Keratinocyte (primary cell): ENCODE measurements at regions not wholly inside any gene's neighbourhood (a gene's known extent, or its start where the extent isn't known, plus 50 kb on each side); places are given as distances from the start of the nearest gene placed in this dataset.

Experiments
- DNase-seq: peaks from one replicate; pipeline ENCODE4 v3.0.0-alpha.2; 2011; ENCODE audit warnings: low read depth, missing footprints, low spot score
- FAIRE-seq: peaks from 2 replicates; lab custom pipeline; 2011; peaks lifted over from hg19 to GRCh38; lab: Jason Lieb, UNC
- H2AFZ ChIP-seq: 2 replicates; pipeline ENCODE4 v1.6.0; 2012; ENCODE audit warnings: low read length, control low read depth, inconsistent platforms; ENCODE audit not compliant: control insufficient read depth
- H3K27ac ChIP-seq: 2 replicates; pipeline ENCODE4 v1.5.1; 2011; ENCODE audit warnings: low read length; ENCODE audit not compliant: control insufficient read depth, insufficient read depth
- H3K27me3 ChIP-seq: 3 replicates; pipeline ENCODE4 v1.6.0; 2011; ENCODE audit warnings: low read length; ENCODE audit not compliant: control insufficient read depth, insufficient read depth; ENCODE audit errors: extremely low read depth
- H3K36me3 ChIP-seq, 2 experiments: 2 replicates in 1 of 2; 3 replicates in 1 of 2; pipeline ENCODE4 v1.5.1; 2011; ENCODE audit warnings: low read length in 2 of 2, mild to moderate bottlenecking in 1 of 2; ENCODE audit not compliant: control insufficient read depth in 2 of 2, insufficient read depth in 2 of 2; ENCODE audit errors: extremely low read depth in 1 of 2
- H3K4me1 ChIP-seq: 3 replicates; pipeline ENCODE4 v1.5.1; 2011; ENCODE audit warnings: low read length; ENCODE audit not compliant: control insufficient read depth, insufficient read depth; ENCODE audit errors: extremely low read depth
- H3K4me2 ChIP-seq: 3 replicates; pipeline ENCODE4 v1.6.0; 2011; ENCODE audit warnings: low read depth, low read length; ENCODE audit not compliant: control insufficient read depth, insufficient read depth; ENCODE audit errors: extremely low read depth
- H3K4me3 ChIP-seq, 3 experiments: fragments of 200-600 bp in 1 of 3; sonication (generic) in 1 of 3; 2 replicates in 2 of 3; 3 replicates in 1 of 3; pipeline ENCODE4 v1.5.1; 2011 to 2016; ENCODE audit warnings: low read length in 3 of 3, mild to moderate bottlenecking in 3 of 3, control low read depth in 2 of 3, inconsistent platforms in 1 of 3, low read depth in 1 of 3, mixed read lengths in 1 of 3, mixed run types in 1 of 3, moderate library complexity in 1 of 3; ENCODE audit not compliant: control insufficient read depth in 2 of 3, insufficient read depth in 2 of 3; ENCODE audit errors: extremely low read depth in 1 of 3
- H3K79me2 ChIP-seq: 2 replicates; pipeline ENCODE4 v1.6.0; 2012; ENCODE audit warnings: low read length; ENCODE audit not compliant: control insufficient read depth, insufficient read depth
- H3K9ac ChIP-seq: 3 replicates; pipeline ENCODE4 v1.6.0; 2011; ENCODE audit warnings: low read length; ENCODE audit not compliant: control insufficient read depth, insufficient read depth; ENCODE audit errors: extremely low read depth
- H3K9me1 ChIP-seq: 3 replicates; pipeline ENCODE4 v1.6.0; 2011; ENCODE audit warnings: low read length; ENCODE audit not compliant: control insufficient read depth, insufficient read depth; ENCODE audit errors: extremely low read depth
- H3K9me3 ChIP-seq: 2 replicates; pipeline ENCODE4 v1.5.1; 2012; ENCODE audit warnings: low read depth, low read length; ENCODE audit not compliant: control insufficient read depth
- H4K20me1 ChIP-seq: 3 replicates; pipeline ENCODE4 v1.6.0; 2011; ENCODE audit warnings: low read length; ENCODE audit not compliant: control insufficient read depth, insufficient read depth; ENCODE audit errors: extremely low read depth
- CTCF ChIP-seq, 3 experiments: IDR thresholded peaks in 1 of 3; conservative IDR thresholded peaks in 1 of 3; optimal IDR thresholded peaks in 1 of 3; 2 replicates in 2 of 3; 3 replicates in 1 of 3; pipeline versions ENCODE3 to v1.5.1; 2011; ENCODE audit warnings: low read length in 3 of 3, mild to moderate bottlenecking in 3 of 3, moderate library complexity in 2 of 3, control low read depth in 1 of 3, inconsistent platforms in 1 of 3; ENCODE audit not compliant: insufficient read depth in 2 of 3; ENCODE audit errors: extremely low read depth in 1 of 3
- EZH2 ChIP-seq: IDR thresholded peaks from one replicate; pipeline ENCODE4 v1.6.1; 2012; ENCODE audit warnings: inconsistent platforms, mild to moderate bottlenecking, low read length, moderate library complexity
- dilution Hi-C: fragments of 300-500 bp; cut with MboI; formaldehyde crosslinking; loops from one replicate; pipeline ENCODE4 v1.7.0; 2020; ENCODE audit warnings: low sequenced_read_pairs; ENCODE audit not compliant: extremely low pct_ligation_motif_present

GRCh38 chr4:176504118-176504517 lies 184.4 kb downstream of the SPCS3 start:
- H3K9me3 ChIP-seq: no peaks in the 10 kb centered on the region
- H3K4me1 ChIP-seq: no peaks in the 10 kb centered on the region
- no peaks in the 10 kb centered on the region for H3K36me3 ChIP-seq
- dilution Hi-C loops: no loop called here
- no peak for TF ChIP-seq CTCF (optimal IDR thresholded peaks at IDR 0.05 in 1 of 3, IDR thresholded peaks at IDR 0.05 in 1 of 3, conservative IDR thresholded peaks at IDR 0.05 in 1 of 3; ENCODE audit: extremely low read depth in 1 of 3, insufficient read depth in 2 of 3, low read length in 3 of 3)
- no peak for TF ChIP-seq EZH2
- no peak overlapping the region for H3K4me2 ChIP-seq
- no peak overlapping the region for H2AFZ ChIP-seq
- no peak overlapping the region for H3K9ac ChIP-seq
- H4K20me1 ChIP-seq: no peaks in the 10 kb centered on the region
- FAIRE-seq (no peak), DNase-seq (no peak)
- no peaks in the 10 kb centered on the region for H3K27me3 ChIP-seq
- H3K9me1 ChIP-seq: no peaks in the 10 kb centered on the region
- H3K27ac ChIP-seq: no peak overlapping the region
- H3K4me3 ChIP-seq: no peak overlapping the region
- H3K79me2 ChIP-seq: no peaks in the 10 kb centered on the region

- H3K9me3 ChIP-seq: no peaks in the 10 kb centered on the region
- no peaks in the 10 kb centered on the region for H3K4me1 ChIP-seq
- no peak overlapping the region for H3K27ac ChIP-seq
- dilution Hi-C loops: no loop called here
- no peak overlapping the region for H2AFZ ChIP-seq
- H3K4me2 ChIP-seq: no peak overlapping the region
- FAIRE-seq: peak; percentile 29
- no peak overlapping the region for H3K4me3 ChIP-seq
- no peaks in the 10 kb centered on the region for H3K9me1 ChIP-seq
- DNase-seq: no peak
- H3K27me3 ChIP-seq: no peaks in the 10 kb centered on the region
- H4K20me1 ChIP-seq: no peaks in the 10 kb centered on the region
- no peaks in the 10 kb centered on the region for H3K79me2 ChIP-seq
- H3K9ac ChIP-seq: no peak overlapping the region
- TF ChIP-seq EZH2: no peak
- TF ChIP-seq CTCF (optimal IDR thresholded peaks at IDR 0.05 in 1 of 3, IDR thresholded peaks at IDR 0.05 in 1 of 3, conservative IDR thresholded peaks at IDR 0.05 in 1 of 3; ENCODE audit: extremely low read depth in 1 of 3, insufficient read depth in 2 of 3, low read length in 3 of 3): no peak
- no peaks in the 10 kb centered on the region for H3K36me3 ChIP-seq
These were observed 188.2 kb downstream of the SPCS3 start for GRCh38 chr4:176507845-176508533.
